Activated CD8-positive, alpha-beta memory T cell treated with anti-CD3 and anti-CD28 coated beads for 48 hours (primary cell): ENCODE measurements at regions not wholly inside any gene's neighbourhood (a gene's known extent, or its start where the extent isn't known, plus 50 kb on each side); places are given as distances from the start of the nearest gene placed in this dataset.

Experiments used
- DNase-seq, 3 experiments: peaks; one replicate each; pipeline ENCODE4 v3.0.0-alpha.2; 2020; ENCODE audit warnings: low read depth in 2 of 3, low spot score in 2 of 3

GRCh38 chr7:25279705-25280104, 51.4 kb upstream of the NPVF start:
- DNase-seq = no peak

DNA sequence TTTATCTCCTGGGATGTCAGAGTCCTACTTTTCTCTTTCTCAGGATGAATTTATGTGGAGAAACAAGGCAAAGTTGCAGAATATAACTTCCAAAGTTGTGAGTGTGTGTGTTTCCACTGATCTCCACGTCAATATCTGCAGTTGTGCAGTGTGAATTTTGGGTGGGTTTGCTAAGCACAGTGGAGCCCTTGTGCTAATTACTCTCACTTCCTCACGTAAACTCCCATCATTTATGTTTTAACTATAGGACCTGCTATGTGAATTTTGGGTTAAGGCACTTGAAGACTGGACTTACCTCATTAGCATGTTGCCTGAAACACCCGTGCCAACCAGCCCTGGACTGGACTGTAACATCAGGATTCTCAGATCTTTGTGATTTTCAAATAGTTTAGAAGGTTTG, 51.9 kb upstream of the NPVF start:
- DNase-seq = no peak

- DNase-seq = no peak
These were observed 53.9 kb upstream of the NPVF start for GRCh38 chr7:25282194-25282593.

- DNase-seq = no peak
These were observed 58.5 kb upstream of the NPVF start for GRCh38 chr7:25286756-25287155.

GRCh38 chr7:25287291-25287690, 59.0 kb upstream of the NPVF start:
- DNase-seq = no peak

DNA sequence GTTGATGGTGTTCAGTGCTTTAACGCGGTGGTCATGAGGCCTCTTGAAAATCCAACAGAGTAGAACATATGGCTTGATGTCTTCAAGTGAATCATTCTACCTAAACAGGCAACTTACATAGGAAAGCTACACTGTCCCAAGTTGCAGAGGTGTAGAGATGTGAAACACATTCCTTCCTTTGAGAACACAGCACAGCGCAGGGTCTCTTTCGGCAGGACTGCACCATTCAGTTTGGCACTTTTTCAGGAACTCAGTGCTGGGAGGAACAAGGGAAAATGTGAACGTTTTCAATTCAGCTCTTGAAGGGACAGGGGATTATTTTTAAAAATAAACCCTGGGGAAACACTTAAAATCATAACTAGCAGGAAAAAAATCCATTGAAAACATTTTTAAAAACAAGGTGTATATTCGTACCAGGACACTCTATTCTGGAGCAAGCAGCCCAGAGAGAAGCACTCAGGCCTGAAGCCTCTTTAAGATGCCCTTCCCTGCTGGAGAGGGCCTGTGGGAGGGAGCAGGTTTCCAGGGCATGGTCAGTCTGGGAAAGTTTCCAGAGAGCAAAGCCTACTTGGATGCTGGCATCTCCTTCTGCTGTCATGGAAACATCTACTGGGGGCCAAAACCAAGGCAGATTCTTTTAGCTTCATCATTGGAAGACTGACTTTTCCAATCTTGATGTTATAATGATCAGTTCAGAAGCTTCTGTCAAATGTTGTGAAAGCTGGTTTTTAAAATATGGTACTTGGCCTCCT, 60.4 kb upstream of the NPVF start:
- no peak for DNase-seq

DNA sequence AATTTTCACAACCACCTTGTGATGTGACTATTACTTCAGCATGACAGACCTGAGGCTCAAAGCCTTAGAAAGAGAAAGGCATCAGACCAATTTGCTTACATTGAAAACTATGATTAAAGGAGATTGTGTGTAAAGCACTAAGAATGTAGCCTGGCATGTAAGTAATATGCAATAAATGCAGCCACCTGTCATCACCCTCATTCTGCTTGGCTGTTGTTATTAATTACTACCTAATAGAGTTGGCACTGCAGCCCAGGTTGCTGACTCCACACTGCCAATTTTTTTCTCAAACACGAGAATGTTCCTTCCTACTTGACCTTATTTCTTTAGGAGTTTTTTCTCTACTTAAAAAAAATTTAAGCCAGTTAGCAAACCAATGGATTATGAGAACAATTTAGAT, 61.2 kb upstream of the NPVF start:
- DNase-seq = no peak

- no peak for DNase-seq
These were observed 66.3 kb upstream of the NPVF start for GRCh38 chr7:25294624-25295023.

DNA sequence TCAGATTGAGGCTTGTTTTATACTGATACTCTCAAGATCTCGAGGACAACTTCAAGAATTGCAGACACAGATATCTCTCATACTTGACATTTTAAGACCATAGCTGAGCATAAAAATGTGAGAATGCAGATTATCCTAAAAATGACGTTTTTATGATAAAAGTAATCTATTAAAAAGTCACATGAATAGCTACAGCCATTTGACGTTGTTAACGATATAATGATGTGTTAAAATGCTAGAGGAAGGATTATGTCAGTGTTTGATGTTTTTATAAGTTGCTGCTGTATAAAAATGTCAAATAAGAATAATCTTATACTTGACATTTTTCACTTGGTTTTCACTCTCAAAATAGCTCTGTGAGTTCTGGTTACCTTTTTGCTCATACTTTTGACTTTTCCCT, 67.1 kb upstream of the NPVF start:
- DNase-seq = no peak

- DNase-seq = no peak
These were observed 67.8 kb upstream of the NPVF start for GRCh38 chr7:25296086-25296485.

DNA sequence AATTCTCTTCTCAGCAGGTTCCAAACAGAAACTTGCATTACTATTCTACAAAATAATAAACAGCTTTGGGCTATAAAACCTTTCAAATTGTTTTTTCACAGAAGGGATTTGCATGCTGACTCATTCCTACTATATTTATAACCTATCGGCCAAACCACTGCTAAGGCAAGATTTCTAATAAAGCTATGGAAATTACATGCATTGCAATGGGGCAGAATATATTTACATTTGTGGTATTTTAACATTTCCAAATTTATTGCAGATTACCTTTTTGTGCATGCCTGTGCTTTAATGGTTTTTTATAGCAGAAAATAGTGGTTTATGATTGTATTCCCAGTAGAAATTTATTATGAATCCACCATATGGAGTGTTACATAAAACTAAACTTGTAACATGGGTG, 69.0 kb upstream of the NPVF start:
- DNase-seq = no peak

GRCh38 chr7:25303281-25304181, 75.2 kb upstream of the NPVF start:
- DNase-seq = no peak

DNA sequence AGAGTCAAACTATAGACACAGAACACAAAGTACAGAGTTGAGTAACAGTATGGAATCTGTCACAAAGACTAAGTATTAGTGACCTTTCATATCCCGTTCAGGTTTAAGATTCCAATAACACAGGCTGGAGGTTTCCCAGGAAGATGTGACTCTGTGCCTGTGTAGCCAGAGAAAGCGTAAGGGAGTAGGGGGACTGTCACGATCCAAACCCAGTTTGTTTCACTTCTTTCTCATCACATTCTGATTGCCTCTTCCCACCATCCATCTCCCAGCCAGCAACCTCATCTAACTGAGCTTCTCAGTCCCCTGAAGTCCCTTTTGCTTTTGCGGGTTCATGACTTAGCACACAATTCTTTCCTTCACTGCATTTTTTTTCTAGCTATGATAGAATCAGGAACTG, 76.4 kb upstream of the NPVF start:
- no peak for DNase-seq

GRCh38 chr7:25305831-25306230, 77.5 kb upstream of the NPVF start:
- DNase-seq = no peak

DNA sequence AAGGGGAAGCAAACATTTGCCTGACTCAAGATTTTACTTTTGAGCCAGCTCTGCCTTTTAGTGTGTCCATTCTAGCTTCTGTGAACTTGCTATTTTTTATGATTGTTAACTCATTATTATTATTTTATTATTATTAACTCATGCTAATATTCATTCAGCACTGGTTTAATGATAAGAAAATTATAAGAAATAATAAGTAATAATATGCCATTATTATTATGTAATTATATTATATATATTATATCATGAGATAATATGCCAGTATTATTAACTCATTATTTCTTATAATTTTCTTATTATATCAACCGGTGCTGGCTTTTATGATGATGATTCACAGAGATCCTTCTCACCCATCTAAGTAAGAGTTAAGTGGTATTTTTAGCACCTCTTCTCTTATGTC, 79.3 kb upstream of the NPVF start:
- no peak for DNase-seq

GRCh38 chr7:25308246-25308645, 80.0 kb upstream of the NPVF start:
- no peak for DNase-seq

- DNase-seq = no peak
These were observed 80.8 kb upstream of the NPVF start for GRCh38 chr7:25308906-25309705.

GRCh38 chr7:25310896-25311295, 82.6 kb upstream of the NPVF start:
- DNase-seq = no peak

- no peak for DNase-seq
These were observed 83.1 kb upstream of the NPVF start for GRCh38 chr7:25311346-25311745.

- no peak for DNase-seq
These were observed 84.7 kb upstream of the NPVF start for GRCh38 chr7:25312968-25313367.

GRCh38 chr7:25313526-25313925, 85.2 kb upstream of the NPVF start:
- DNase-seq = no peak
